NCI-H1417 treated with DMSO at 0.1 percent for 48 hours (cell line): ENCODE measurements at regions not wholly inside any gene's neighbourhood (a gene's known extent, or its start where the extent isn't known, plus 50 kb on each side); places are given as distances from the start of the nearest gene placed in this dataset.
"Not testable (repeated sequence)": the region's sequence is repeated elsewhere in the genome, so short reads cannot be mapped to it uniquely, and the experiment has no call there.

Experiments
- DNase-seq: peaks from one replicate; lab custom pipeline; 2025; lab: John Stamatoyannopoulos, UW

GRCh38 chr13:64540976-64541375 is 2689.2 kb downstream of the PCDH9 start:
- DNase-seq = no peak

DNA sequence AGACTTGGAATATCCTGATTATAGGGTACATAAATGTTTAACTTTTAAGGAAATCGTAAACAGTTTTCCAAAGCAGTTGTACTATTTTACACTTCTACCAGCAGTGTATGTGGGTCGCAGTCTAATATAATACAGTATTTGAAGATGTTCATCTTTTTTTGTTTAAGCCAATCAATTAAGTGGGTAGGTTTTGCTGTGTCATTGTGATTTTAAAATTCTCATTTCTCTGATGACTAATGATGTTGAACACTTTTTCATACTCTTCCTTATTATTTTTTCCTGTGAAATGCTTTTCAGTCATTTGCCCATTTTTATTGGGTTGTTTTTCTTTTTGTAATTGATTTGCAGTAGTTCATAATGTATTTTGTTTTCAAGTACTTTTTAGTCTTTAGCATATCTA is 2689.7 kb downstream of the PCDH9 start:
- DNase-seq = no peak

GRCh38 chr13:64538711-64539110 is 2691.4 kb downstream of the PCDH9 start:
- DNase-seq = no peak

- DNase-seq = no peak
Observed at GRCh38 chr13:64534302-64534701, 2695.8 kb downstream of the PCDH9 start.

DNA sequence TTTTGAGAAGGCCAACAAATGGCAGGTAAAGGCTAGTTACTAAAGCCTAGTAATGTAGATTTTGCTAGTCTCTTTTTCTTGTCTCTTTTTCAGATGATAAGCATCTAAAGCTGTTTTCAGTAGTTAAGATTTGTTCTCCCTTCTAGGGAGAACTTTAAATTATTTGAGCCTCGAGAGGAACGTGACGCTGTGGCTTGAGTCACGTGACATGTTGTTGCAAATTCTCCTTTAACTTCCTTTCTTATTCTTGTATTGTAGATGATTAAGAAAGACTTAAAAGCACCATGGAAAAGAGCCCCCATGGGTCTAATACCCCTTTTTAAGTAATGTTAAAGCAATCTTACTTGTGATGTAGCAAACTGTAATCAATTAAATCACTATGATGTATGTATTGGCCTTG is 2698.7 kb downstream of the PCDH9 start:
- DNase-seq = no peak

GRCh38 chr13:64529874-64530485 is 2700.2 kb downstream of the PCDH9 start:
- DNase-seq = no peak

DNA sequence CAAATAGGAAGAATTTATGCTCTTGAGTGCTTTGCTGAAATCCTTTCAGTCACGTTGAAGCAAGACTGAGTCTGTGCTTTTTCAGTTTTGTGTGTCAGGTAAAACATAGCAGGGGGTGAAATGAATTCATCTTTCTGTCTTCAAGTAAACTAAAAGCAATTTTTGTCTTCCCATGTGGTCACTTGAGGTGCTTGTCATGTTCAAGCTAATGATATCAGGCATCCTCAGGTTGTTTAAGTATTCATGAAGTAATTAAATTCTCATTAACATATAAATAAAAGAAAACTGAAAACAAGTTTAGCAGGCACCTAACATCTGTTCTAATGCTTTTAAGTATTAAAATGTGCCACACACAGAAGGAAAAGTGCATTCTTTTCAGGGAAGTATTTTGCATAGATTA is 2701.3 kb downstream of the PCDH9 start:
- no peak for DNase-seq

- no peak for DNase-seq
Observed at GRCh38 chr13:64527561-64527960, 2702.6 kb downstream of the PCDH9 start.

- no peak for DNase-seq
Observed at GRCh38 chr13:64525687-64526086, 2704.4 kb downstream of the PCDH9 start.

DNA sequence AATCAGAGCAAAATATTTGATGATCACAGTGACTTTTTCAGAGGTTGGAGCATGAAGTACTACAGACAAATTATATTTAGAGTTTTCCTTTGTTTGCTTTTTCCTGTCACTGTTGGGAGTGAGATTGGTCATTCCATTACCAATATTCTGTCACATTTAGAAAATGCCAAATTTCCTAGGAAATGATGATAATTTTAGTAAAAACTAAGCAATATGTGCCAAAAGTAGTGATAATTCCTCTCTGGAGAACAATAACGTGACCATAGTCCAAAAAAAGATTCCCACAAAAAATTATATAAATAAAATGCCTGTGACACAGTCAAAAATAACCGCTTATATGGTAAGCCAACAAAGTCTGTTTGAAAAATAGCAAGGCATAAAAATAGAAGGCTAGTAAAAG is 2719.4 kb downstream of the PCDH9 start:
- no peak for DNase-seq

- no peak for DNase-seq
Observed at GRCh38 chr13:64506246-64506645, 2723.9 kb downstream of the PCDH9 start.

- no peak for DNase-seq
Observed at GRCh38 chr13:64505336-64505910, 2724.7 kb downstream of the PCDH9 start.

GRCh38 chr13:64488731-64489130 is 2741.4 kb downstream of the PCDH9 start:
- no peak for DNase-seq

DNA sequence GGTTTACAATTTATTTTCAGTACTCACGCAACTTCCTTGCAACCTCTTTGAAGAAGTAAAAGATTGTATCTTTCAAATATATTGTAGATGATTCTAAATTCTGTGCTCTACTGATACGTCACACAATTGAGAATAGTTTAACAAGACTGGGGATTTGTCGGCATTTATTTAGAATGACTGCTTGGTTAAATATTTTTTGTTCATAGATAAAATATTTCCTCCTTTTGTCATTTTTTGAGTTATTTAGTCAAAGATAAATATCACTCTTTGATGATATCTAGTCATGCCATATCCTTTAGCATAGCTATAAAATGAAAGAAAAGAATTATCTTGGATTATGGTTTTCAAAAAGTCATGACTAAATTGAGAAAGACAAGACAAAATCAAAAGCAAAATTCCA is 2747.8 kb downstream of the PCDH9 start:
- DNase-seq = no peak

- no peak for DNase-seq
Observed at GRCh38 chr13:64480672-64481071, 2749.5 kb downstream of the PCDH9 start.

- DNase-seq = no peak
Observed at GRCh38 chr13:64480211-64480610, 2749.9 kb downstream of the PCDH9 start.

DNA sequence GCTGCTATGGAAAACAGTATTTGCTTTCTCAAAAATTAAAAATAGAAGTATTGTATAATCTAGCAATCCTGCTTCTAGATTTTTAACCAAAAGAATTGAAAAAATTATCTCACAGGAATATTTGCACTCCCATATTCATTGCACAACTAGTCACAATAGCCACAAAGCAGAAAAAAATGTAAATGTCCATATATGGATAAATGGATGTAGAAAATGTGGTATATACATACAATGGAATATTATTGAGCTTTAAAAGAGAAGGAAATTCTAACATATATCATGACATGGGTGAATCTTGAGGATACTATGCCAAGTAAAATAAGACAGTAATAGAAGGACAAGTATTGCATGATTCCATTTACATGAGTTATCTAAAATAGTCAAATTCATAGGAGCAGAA is 2753.0 kb downstream of the PCDH9 start:
- DNase-seq = no peak

DNA sequence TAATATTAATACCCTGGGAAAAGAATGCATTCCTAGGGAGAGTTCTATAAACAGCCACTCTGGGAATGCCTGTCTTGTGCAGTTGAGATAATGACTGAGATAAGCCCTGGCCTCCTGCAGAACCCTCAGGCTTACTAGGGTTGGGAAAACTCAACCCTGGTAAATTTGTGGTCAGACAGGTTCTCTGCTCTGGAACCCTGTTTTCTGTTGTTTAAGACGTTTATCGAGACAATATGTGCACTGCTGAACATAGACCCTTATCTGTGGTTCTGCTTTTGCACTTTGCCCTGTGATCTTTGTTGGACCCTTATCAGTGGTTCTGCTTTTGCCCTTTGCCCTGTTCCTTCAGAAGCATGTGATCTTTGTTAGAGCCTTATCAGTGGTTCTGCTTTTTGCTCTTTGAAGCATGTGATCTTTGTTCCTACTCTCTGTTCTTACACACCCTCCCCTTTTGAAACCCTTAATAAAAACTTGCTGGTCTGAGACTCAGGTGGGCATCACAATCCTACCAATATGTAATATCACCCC is 2754.0 kb downstream of the PCDH9 start:
- DNase-seq = not testable (repeated sequence)

- DNase-seq = peak; percentile 25
Observed at GRCh38 chr13:64471916-64472315, 2758.2 kb downstream of the PCDH9 start.

- DNase-seq = no peak
Observed at GRCh38 chr13:64470751-64471150, 2759.4 kb downstream of the PCDH9 start.

- no peak for DNase-seq
Observed at GRCh38 chr13:64459778-64460177, 2770.4 kb downstream of the PCDH9 start.

GRCh38 chr13:64457976-64458375 is 2772.2 kb downstream of the PCDH9 start:
- no peak for DNase-seq

- no peak for DNase-seq
Observed at GRCh38 chr13:64455124-64455523, 2775.0 kb downstream of the PCDH9 start.

DNA sequence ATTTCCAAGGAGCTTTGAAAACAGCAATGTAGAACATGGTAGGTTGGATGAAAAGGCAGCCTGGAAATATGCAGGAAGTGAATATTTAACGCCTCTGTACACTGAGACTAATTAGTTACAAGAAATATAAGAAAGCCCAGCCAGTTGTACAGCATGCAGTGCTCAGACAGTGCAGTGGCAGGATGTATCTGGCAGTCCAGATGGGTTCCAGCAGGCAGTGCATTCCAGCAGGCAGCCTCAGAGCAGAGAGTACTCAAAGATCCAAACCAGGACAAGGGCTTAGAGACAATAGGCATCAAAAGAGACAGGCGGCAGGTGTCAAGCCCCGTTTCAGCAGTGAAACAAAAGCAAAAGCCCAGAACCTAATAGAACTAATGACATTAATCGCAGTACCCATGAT is 2776.3 kb downstream of the PCDH9 start:
- DNase-seq = no peak
